ENCODE measurements at regions not wholly inside any gene's neighbourhood (a gene's known extent, or its start where the extent isn't known, plus 50 kb on each side); places are given as distances from the start of the nearest gene placed in this dataset.

DNA sequence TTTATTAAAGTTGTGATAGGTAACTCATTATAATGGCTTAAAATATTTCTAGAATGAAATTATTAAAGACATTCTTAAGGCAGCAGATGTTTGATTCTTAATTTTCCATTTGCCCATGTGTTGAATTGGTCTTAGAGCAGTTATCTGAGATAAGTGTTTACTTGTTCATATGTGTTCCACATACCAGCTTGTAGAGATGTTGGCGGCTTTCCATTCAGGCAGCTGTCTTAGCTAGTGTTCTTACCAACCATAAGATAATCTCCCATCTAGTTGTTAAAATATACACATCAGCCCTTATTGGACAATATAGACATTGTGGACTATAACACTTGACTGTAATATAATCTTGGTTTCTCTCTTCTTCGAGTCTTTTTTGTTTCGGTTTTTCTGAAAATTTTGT is 1372.9 kb upstream of the ADGRL2 start:
- TF ChIP-seq ZNF274 (IDR thresholded peaks at IDR 0.05; ENCODE audit: low read depth, low read length) (no peak), YY1 (IDR thresholded peaks at IDR 0.05; ENCODE audit: insufficient read depth, insufficient read length) (no peak)
